ENCODE measurements at regions not wholly inside any gene's neighbourhood (a gene's known extent, or its start where the extent isn't known, plus 50 kb on each side); places are given as distances from the start of the nearest gene placed in this dataset.

DNA sequence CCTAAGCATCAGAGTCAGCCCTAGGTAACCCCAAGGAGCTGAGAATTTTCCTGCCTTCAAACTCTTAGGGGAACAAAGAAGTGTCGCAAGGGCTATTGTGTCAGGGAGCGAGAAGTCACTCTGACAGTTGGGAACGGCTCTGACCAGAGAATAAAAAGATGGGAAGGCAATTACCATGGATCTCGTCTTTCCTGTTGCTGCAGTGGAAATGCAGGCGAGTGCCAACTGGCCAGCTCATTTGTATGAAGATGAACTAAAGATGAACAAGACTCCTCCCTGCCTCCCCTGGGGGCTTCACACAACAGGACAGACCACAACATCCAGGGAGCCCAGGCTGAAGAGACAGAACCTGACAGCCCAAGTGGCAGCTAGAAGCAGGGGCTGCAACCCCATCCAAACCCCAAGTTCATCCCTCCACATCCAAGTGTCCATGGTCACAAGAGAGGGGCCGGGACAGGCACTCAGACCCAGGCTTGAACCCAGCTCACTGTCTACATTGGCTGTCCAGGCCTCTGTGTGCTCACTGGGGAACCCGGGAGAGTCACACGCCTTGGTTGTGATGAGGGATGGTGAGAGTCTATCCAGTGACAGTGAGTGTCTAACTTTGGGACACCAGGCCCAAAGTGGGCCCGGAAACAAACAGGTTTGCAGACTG is 322.4 kb downstream of the BCL11B start:
- DNase-seq = no peak

DNA sequence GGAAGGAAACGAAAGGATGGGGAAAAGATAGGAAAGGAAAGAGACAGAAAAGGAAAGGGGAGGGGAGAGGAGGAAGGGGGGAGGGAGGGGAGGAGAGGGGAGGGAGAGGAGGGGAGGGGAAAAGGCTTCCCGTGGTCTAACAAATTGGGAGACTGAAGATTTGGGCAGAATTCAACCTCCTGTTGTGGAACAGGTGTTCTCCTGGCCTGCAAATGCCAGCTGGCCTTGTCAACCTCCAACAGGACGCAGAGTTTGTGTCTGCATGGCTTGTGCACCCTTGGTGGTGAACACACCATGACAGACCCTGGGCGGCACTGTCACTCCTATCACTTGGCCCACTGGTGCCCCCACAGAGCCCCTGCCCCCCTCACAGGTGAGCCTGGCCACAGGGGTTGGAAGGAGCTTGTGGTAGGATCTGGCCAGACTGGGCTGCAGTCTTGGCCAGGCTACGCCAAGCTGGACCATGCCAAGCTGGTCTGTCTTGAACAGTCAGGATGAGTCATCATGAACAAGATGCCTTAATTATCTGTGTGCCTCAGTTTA is 321.6 kb downstream of the BCL11B start:
- no peak for DNase-seq

DNA sequence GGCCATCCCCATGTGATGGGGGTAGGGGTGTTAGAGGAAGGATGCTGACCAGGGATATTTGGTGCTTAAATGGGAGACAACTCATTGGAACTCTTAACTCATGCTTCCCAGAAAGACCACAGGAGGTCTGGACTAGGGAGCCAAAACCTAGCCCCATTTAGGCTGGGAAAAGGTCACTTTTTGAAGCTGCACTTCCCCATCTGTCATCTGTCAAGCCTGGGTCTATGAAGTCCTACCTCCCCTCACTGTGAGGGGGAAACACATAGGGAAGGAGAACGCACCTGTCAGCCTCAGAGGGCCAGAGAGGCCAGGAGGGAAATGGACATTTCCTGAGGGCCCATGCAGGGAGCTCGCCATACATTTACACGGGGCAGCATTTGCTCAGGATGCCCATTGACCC is 321.0 kb downstream of the BCL11B start:
- no peak for DNase-seq

DNA sequence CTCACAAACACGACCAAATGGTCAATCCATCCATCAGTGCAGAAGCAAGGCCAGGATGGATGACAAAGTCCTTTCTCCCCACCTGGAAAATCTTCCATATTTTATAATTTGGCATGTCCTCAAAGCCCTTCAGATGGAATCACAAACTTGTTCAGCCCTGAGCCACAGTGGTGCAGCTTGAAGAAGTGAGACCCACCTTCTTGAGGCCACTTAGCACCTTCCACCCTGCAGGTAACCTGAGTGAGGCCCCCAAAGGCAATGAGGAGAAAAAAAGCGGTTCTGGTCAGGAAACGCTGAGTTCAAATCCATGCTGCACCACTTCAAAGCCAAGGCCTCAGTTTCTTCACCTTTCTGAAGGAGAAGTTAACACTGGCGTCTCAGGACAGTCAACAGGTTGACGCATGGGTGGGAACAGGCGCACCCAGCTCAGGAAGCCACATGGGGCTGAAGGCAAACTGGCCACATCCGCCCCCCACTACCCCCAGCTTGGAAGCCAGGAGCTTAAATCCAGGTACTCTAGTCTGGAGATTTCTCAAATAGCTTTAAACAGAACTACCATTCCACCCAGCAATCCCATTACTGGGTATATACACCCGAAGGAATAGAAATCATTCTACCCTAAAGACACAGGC is 320.4 kb downstream of the BCL11B start:
- no peak for DNase-seq

DNA sequence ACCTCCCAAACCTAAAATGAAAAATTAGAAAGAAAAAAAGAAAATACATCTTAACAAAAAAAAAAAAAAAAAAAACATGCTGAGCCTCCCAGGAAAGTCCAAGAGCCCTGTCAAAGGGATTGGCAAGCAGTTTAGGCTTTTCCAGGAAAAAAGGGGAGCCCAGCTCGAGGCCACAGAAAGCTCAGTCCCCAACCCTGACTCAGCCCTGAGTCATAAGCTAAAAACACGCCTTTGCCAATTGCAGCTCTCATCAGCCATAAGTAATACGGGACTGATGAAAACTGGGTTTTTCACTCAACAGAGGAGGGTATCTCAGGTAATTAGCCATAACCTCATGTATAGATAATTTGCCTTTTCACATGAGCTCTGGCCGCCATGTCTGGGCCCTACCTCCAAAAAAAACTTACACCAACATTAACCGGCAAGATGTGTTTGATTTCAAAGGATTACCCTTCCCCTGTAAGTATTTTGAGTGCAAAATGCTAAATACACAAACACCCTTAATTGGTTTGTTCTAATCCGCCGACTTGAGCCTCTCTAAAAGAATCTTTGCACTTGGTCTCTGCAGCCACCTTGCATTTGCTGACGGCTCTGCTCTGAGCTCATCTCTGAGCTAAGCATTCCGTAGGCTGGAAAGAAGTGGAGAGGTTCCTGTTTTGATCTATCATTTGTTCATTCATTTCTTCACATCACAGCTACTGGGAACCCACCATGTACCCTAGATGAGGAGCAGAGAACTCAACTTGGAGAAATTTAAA is 319.2 kb downstream of the BCL11B start:
- no peak for DNase-seq

DNA sequence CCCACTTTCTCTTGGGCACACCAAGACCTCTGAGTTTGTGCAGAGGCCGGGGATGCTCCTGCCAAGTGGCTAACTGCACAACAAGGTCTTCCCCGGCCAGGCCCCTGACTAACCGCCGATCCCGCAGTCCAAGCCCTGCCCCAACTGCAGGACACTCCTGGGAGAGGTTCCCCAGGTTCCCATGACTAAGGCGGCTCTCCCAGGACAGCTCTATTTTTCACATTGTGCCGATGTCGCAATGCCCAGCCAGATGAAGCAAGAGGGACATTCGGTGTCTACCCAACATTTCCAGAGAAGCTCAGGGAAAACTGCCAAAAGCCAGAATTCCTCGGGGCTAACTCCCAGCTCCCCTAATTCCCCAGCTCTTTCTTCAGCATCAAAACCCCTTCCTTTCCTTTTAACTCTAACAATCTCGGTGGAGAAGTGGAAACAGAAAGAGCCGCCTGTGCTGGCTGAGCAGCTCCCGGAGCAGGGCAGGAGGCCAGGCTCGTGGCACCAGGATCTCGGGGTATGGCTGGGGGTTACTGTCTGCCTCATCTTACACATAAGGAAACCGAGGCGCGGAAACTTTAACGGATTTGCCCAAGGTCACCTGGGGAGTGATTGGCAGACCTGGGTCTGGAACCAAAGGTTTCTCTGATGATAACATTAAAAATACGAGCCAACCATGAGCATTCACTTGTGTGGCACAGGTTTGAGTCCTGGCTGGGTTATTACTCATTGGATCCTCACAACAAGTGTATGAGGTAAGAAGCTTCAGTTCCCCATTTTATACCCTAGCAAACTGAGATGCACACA is 318.2 kb downstream of the BCL11B start:
- DNase-seq = no peak

DNA sequence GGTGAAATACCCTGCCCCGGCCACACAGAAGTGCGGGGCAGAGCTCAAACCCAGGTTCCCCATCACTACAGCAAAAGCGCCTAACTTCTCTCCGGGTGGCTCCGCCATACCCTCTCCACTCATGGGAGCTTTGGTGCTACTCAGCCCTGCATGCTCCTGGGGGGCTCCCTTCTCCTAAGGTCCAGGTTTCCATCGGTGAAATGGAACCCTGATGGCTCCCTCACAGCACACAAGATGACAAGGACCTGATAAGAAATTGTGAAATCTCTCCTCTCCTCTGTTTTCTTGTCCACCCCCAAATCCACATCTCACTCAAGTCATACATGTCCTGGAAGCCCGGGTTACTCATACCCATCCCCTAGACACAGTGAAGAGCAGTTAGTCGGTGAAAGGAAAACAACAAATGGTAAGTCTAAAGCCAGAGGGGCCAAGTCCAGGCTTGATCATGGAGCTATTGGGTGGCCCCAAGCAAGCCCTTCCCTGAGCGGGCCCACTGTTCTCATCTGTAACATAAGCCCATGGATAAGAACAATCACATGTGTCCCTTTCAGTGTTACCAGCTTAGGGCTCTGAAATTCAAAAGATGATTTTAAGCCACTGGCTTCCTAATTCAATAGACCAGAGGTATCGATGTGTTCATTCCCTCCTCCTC is 317.5 kb downstream of the BCL11B start:
- no peak for DNase-seq

DNA sequence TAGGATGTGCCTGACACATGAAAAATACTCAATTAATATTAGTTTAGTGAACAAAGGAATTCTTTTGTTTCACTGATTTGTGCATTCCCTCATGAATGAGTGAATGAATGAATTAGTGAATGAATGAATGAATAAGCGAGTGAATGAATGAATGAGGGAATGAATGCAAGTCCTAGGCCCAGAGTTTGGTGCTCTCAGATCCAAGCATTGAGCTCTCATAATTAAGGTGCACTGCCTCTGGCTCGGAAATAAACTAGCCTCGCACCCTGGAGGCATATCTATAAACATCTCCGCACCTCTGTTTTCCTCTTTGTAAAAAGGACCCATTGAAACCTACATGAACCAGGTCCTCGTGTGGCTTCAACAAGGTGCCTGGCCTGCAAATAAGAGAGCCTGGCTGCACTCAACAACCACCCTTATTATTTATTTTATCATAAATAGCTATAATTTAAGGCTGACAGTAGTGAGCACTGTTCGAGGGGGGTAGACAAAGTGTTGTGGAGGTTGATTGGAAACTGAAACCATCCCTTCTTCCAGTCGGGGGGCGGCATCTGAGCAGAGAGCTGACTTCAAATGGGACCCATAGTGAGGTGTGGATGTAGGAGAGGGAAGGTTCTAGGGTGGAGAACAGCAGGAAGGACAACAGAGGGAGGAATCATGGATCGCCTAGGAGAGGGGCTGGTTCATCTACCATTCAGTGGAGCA is 316.8 kb downstream of the BCL11B start:
- no peak for DNase-seq

DNA sequence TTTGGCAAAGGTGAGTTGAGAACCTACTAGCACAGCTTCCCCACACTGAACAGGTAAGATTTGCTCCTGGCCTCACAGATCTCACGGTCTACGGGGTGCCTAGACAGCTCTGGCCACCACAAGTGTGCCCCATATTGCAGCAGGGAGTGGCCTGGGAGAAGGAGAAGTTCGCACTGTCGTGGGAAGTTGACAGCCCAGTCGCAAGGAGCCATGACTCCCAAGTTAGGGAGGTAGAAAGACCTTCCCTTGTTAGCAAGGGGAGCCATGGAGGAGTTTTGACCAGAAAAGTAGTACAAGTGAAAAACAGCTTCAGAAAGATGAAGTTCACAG is 316.3 kb downstream of the BCL11B start:
- no peak for DNase-seq

DNA sequence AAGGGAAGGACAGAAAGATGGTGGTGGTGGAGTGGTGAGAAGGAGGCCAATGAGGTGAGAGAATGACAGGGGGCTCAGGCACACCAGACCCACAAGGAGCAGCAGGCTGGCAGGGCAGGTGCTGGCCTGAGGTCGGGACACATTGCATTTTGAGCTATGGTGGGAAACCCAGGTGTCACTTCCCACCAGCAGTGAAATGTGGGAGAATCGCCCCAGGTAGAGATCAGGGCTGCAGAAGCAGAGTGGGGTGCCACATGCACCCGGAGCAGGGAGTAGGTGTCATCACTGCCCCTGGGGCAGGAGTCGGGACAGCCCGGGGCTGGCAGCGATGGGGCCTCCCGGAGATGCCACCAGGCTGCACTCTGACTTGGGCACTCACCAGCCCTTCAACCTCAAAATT is 315.8 kb downstream of the BCL11B start:
- DNase-seq = no peak

DNA sequence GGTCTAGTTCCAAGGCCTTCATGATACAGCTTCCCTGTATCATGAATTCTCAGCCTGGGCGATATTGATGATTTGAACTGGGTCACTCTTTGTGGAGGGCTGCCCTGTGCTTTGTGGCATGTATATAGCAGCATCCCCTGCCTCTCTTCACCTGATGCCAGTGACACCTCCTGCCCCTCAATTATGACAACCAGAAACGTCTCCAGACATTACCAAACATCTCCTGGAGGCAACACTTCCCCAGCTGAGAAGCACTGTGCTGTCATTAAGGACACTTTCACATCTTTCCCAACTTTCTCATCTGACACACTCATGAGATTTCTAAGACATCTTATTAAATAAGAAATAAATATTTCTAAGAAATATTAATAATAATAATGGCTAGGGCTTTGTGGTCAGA is 315.3 kb downstream of the BCL11B start:
- no peak for DNase-seq

DNA sequence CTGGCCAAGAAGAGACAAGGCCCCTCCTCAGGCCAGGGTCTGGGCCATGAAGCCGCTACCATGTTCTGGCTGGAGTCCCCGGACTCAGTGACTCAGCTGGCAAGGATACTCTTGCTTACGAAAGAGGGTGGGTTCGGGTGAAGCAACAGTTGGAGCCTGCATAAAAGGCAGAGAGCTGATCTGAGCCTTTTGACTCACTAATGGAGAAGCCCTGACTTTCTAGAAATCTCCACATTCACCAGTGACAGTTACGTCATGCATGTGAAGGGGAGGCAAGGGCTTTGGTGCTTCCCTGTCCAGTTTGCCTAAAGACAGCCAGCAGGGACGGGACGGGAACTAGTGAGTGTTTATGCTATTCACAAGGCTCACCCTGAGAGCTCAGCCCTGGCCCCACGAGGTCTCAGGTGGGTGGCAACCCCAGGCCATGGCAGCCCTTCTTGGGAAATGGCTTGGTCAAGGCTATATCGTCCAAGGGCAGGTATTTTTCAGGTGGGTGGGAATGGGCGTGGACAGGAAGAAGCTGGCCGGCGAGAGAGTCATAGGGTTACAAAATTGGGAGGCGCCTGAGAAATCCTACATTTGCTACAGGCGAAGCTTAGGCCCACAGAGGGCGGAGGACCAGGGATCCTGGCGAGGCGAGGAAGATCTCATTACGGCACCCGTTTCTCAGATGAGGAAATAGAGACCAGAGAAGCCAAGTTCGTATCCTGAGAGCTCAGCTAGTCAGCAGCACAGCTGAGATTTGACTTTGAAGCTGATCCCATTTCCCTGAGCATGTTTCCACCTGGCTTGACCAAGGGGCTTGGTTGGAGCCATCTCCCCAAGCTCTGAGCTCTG is 314.6 kb downstream of the BCL11B start:
- no peak for DNase-seq

DNA sequence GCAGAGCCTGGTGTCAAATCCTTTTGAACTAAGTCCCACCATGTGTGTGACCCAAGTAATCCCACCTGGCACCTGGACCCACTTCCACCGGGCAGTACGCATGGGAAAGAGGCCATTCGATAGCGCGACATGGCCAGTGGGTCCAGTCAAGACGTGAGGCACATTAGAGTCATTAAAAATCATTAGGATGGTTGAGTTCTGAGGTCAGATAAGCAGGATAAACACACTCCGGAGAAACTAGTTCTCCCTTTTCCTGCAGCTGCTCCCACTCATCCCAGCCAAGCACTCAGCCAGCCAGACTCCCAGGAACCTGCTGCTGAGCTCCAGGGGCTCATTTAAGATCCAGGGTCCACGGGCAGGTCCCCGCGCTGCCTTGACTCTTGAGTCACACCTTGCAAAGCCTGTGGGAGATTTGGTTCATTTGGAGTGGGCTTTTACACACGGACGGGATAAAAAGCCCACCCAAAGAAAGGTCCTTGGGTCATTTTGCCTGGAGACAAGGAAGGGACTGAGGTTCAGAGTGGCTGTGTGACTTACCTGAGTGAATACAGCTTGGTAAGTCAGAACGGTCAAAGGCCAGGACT is 313.9 kb downstream of the BCL11B start:
- no peak for DNase-seq

DNA sequence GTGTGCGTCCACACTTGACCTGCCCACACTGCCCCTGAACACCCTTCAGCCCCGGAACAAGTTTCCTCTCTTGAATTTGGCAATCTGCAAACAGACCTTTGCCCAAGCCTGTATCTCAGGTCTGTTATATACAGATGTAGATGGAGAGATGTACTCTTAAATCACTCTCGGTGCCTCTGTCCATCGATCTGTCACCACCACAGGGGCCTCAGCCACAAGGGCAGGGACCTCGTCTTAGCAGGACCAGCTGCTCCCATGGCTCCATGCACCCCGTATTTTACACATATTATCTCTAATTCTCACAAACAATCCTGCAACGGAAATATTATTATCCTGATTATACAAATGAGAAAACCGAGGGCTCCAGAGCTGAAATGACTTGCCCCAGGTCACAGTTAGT is 313.4 kb downstream of the BCL11B start:
- DNase-seq = no peak

DNA sequence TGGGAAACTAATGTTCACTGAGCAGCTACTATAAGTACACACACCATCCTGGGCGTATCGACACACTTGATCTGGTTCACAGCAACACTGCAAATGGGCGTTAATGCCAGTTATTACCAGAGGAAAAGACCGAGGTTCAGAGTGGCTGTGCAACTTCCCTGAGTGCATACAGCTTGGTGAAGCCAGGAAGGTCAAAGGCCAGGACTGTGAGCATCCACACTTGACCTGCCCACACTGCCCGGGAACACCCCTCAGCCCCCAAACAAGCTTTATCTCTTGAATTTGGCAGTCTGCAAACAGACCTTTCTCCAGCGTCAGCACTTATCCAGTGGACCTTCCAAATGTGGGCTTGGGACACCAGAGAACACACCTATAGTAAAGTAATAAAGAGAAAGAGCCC is 312.6 kb downstream of the BCL11B start:
- no peak for DNase-seq

DNA sequence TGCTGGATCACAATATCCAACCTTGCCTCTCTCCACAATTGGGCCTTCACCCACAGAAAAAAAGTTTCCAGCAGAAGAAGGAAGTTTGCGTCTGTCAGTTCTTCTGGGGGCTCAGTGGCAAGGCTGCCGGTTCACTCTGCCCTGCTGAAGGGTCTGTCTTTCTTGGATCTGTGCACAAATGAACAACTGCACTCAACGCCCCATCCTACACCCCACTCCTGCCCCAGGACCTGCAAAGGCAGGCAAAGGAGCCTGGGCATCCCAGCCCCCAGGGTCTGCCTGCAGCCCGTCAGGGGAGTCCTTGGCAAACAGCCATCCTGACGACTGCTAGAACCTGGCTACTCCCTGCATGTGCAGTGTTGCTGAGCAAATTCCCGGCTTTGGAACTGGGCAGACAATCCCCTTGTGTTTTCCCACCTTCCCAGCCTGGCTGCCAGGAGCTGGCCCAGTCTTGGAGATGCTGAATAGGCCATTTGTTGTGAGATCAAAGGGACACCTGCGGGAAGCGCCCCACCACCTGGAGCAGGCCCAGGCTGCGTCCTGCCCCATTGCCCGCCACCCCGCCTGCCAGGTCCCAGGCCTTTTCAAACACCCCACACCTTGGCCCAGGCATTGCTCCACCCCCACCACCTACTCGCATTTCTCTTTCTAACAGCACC is 311.9 kb downstream of the BCL11B start:
- no peak for DNase-seq

DNA sequence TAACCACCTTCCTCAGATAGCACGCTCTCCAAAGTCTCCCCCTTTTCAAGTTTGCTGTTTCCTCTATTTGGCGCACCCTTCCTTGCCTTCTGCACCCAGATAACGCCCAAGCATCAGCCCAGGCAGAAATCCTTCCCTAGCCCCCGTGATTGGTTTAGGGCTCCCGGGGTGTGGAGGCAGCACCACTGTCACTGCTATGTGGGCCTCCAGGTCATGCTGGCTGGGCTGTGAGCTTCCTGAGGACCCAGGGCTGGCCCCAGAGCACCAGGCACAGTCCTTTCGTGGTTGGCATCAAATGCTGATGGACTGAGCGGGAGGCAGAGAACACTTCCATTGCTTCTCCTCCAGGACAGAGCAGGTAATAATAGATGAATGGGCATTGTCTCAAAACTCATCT is 311.4 kb downstream of the BCL11B start:
- no peak for DNase-seq

DNA sequence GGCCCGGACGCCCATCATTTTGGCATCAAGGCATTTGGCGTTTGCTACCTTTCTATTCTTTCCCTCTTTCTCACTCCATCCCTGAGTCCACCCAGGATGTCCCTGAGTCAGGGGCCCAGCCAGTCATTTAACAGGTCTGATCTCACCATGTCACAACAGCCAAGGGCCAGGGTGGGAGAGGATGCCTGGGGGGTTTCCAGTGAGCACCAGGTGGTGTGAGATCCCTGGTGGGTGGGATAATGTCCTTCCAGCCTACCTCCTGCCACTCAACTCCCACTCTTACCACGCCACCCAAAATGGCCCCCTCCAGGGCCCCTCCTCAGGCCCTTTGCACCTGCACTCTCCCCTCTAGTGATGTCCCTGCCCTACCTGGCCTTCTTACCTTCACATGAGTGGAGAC is 310.8 kb downstream of the BCL11B start:
- DNase-seq = no peak

DNA sequence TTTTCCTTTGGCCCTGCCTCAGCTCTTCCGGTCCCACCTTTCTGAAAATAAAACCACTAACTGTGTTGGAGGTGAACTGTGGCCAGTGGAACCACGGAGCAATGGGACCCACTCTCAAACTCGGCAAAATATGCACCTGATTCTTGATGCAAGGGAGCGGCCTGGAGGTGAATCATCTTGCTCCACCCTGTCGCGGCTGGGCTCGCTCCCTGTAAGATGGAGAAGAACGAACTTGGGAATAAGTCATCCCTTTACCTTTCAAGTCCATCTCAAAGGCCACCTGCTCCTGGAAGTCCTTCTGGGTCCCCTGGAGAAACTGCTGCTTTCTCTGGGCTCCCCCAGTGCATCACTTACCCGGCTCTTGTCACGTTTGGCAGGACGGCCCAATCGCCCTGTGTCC is 309.9 kb downstream of the BCL11B start:
- no peak for DNase-seq

DNA sequence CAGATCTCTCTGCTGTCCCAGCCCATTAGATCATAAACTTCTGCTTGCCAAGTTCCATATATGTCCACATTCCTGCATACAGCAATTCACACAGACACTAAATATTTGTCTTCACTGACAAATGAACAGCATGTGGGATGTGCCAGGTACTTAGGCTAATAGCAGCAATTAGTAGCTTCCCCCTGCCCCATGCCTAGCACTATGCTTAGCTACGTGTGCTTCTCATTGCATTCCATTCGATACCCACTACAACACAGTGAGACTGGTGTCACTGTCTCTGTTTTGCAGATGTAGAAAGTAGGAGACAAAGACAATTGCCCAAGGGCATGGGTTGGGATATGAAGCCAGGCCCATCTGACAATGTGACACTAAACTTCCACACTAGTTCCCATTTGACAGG is 308.4 kb downstream of the BCL11B start:
- DNase-seq = no peak
